DOHH2 (cell line): ENCODE measurements at regions not wholly inside any gene's neighbourhood (a gene's known extent, or its start where the extent isn't known, plus 50 kb on each side); places are given as distances from the start of the nearest gene placed in this dataset.

Experiments used
- CTCF ChIP-seq: fragments of 200-600 bp; sonication (generic); IDR thresholded peaks from one replicate; pipeline ENCODE4 v1.5.1; 2014; ENCODE audit warnings: antibody characterized with exemption, mild to moderate bottlenecking, low read depth, low read length; ENCODE audit not compliant: poor library complexity, severe bottlenecking
- EZH2phosphoT487 ChIP-seq: fragments of 200-600 bp; sonication (generic); IDR thresholded peaks from 2 replicates; pipeline ENCODE4 v1.6.1; 2017; ENCODE audit warnings: borderline replicate concordance, mild to moderate bottlenecking, antibody characterized with exemption, low read length, moderate library complexity, mixed read lengths

- TF ChIP-seq CTCF (no peak), EZH2phosphoT487 (no peak)
Observed at GRCh38 chr1:55679971-55680370, 464.8 kb upstream of the USP24 start.
